HEK293T (cell line): ENCODE measurements at regions not wholly inside any gene's neighbourhood (a gene's known extent, or its start where the extent isn't known, plus 50 kb on each side); places are given as distances from the start of the nearest gene placed in this dataset.

ENCODE experiments used
- ARNT ChIP-seq: fragments of 450-650 bp; IDR thresholded peaks from 2 replicates; pipeline ENCODE4 v1.6.1; 2017; ENCODE audit warnings: mild to moderate bottlenecking
- FOXA1 ChIP-seq: fragments of 450-650 bp; IDR thresholded peaks from 2 replicates; pipeline ENCODE4 v1.6.1; 2016; ENCODE audit warnings: mild to moderate bottlenecking
- SP1 ChIP-seq: fragments of 450-650 bp; IDR thresholded peaks from 2 replicates; pipeline ENCODE4 v1.6.1; 2017
- TARDBP ChIP-seq: fragments of 450-650 bp; IDR thresholded peaks from 2 replicates; pipeline ENCODE4 v1.6.1; 2016

DNA sequence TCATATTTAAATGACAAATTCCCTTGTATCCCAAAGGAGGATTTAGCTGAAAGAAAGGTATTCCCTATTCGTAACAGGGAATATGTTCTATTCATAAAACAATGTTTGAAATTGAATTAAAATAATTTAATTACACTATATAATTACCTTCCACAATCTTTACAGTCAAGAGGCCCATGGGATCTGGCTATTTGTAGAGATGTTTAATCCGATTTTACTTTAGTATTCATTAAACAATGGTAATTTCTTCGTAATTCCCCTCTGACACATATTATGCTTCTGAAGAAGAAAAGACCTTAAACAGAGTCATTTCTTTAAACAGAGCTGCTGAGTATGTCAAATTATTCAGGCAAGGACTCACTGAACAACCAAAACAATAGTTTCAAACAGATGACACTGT is 98.8 kb downstream of the MAGEC1 start:
- TF ChIP-seq SP1, result no peak
- TF ChIP-seq FOXA1, result no peak
- no peak for TF ChIP-seq ARNT
- no peak for TF ChIP-seq TARDBP
